NCI-H1417 treated with DMSO at 0.1 percent for 48 hours (cell line): ENCODE measurements at regions not wholly inside any gene's neighbourhood (a gene's known extent, or its start where the extent isn't known, plus 50 kb on each side); places are given as distances from the start of the nearest gene placed in this dataset.
"Not testable (repeated sequence)": the region's sequence is repeated elsewhere in the genome, so short reads cannot be mapped to it uniquely, and the experiment has no call there.

Experiments used
- DNase-seq: peaks from one replicate; lab custom pipeline; 2025; lab: John Stamatoyannopoulos, UW

GRCh38 chr10:34013235-34013634 is 678.8 kb upstream of the NRP1 start:
- DNase-seq: no peak

GRCh38 chr10:34010891-34011290 is 676.4 kb upstream of the NRP1 start:
- DNase-seq: no peak

- DNase-seq: not testable (repeated sequence)
Observed at GRCh38 chr10:34010228-34010627, 675.8 kb upstream of the NRP1 start.

- no peak for DNase-seq
Observed at GRCh38 chr10:34008656-34009055, 674.2 kb upstream of the NRP1 start.

GRCh38 chr10:34006471-34006870 is 672.0 kb upstream of the NRP1 start:
- DNase-seq: no peak

- DNase-seq: no peak
Observed at GRCh38 chr10:34003561-34003960, 669.1 kb upstream of the NRP1 start.

- no peak for DNase-seq
Observed at GRCh38 chr10:34002896-34003295, 668.4 kb upstream of the NRP1 start.

GRCh38 chr10:34001831-34002230 is 667.4 kb upstream of the NRP1 start:
- no peak for DNase-seq

GRCh38 chr10:34001087-34001580 is 666.7 kb upstream of the NRP1 start:
- DNase-seq: no peak

- DNase-seq: no peak
Observed at GRCh38 chr10:33993917-33994316, 659.5 kb upstream of the NRP1 start.

- DNase-seq: no peak
Observed at GRCh38 chr10:33991924-33992323, 657.5 kb upstream of the NRP1 start.

GRCh38 chr10:33986515-33986914 is 652.0 kb upstream of the NRP1 start:
- no peak for DNase-seq

GRCh38 chr10:33986016-33986415 is 651.5 kb upstream of the NRP1 start:
- DNase-seq: no peak

GRCh38 chr10:33982995-33983394 is 648.5 kb upstream of the NRP1 start:
- no peak for DNase-seq

GRCh38 chr10:33981301-33981700 is 646.8 kb upstream of the NRP1 start:
- no peak for DNase-seq

GRCh38 chr10:33979195-33979594 is 644.7 kb upstream of the NRP1 start:
- DNase-seq: no peak

GRCh38 chr10:33975481-33975880 is 641.0 kb upstream of the NRP1 start:
- no peak for DNase-seq

GRCh38 chr10:33974976-33975478 is 640.6 kb upstream of the NRP1 start:
- DNase-seq: no peak

GRCh38 chr10:33968983-33969382 is 634.5 kb upstream of the NRP1 start:
- DNase-seq: no peak

- DNase-seq: no peak
Observed at GRCh38 chr10:33967606-33968120, 633.2 kb upstream of the NRP1 start.

- DNase-seq: no peak
Observed at GRCh38 chr10:33966946-33967345, 632.5 kb upstream of the NRP1 start.

GRCh38 chr10:33965795-33966581 is 631.5 kb upstream of the NRP1 start:
- DNase-seq: no peak

- DNase-seq: no peak
Observed at GRCh38 chr10:33963729-33964128, 629.3 kb upstream of the NRP1 start.

GRCh38 chr10:33956322-33956721 is 621.9 kb upstream of the NRP1 start:
- not testable (repeated sequence) for DNase-seq
